ENCODE measurements at regions not wholly inside any gene's neighbourhood (a gene's known extent, or its start where the extent isn't known, plus 50 kb on each side); places are given as distances from the start of the nearest gene placed in this dataset.

DNA sequence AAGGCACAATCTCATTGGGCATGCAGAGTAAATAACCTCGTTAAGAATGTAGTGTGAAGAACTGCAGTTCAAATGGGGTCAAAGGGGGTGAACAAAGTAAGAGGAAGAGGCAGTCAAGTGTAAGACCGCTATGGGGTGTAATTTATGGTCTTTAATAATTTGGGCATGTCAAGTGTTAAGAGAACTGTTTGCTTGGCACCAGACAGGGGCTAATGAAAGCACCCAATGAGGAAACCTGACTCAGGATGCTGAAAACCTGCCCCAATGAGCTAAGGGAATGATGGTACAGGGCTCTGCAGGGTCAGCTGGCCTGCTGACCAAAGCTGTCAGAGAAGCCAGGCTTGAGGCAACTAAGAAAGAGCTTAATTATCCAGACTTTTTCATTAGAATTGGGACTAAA is 368.1 kb downstream of the DTWD2 start:
- no peak for ATAC-seq
- Histone ChIP-seq H3K27ac (ENCODE audit: low read length) (no peak overlapping the region), H3K4me1 (ENCODE audit: control insufficient read depth, insufficient read depth, low read length) (no peaks in the 10 kb centered on the region), H3K9me3 (ENCODE audit: control insufficient read depth, insufficient read depth, low read length) (no peaks in the 10 kb centered on the region), H3K27me3 (ENCODE audit: control insufficient read depth, insufficient read depth, low read length) (no peaks in the 10 kb centered on the region), H3K4me3 (ENCODE audit: low read length) (no peak overlapping the region), H3K36me3 (ENCODE audit: control insufficient read depth, insufficient read depth, low read length) (no peaks in the 10 kb centered on the region)
- Mint-ChIP-seq H3K4me1 (no peaks in the 10 kb centered on the region), H3K36me3 (no peaks in the 10 kb centered on the region), H3K27ac (no peak overlapping the region), H3K9me3 (peaks cover 0 to 3% of the 10 kb centered on the region in 2 donors), H3K27me3 (ENCODE audit: low read depth in 2 of 2) (no peaks in the 10 kb centered on the region), H3K4me3 (no peak overlapping the region)
- TF ChIP-seq, protein P1, sequence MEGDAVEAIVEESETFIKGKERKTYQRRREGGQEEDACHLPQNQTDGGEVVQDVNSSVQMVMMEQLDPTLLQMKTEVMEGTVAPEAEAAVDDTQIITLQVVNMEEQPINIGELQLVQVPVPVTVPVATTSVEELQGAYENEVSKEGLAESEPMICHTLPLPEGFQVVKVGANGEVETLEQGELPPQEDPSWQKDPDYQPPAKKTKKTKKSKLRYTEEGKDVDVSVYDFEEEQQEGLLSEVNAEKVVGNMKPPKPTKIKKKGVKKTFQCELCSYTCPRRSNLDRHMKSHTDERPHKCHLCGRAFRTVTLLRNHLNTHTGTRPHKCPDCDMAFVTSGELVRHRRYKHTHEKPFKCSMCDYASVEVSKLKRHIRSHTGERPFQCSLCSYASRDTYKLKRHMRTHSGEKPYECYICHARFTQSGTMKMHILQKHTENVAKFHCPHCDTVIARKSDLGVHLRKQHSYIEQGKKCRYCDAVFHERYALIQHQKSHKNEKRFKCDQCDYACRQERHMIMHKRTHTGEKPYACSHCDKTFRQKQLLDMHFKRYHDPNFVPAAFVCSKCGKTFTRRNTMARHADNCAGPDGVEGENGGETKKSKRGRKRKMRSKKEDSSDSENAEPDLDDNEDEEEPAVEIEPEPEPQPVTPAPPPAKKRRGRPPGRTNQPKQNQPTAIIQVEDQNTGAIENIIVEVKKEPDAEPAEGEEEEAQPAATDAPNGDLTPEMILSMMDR (IDR thresholded peaks at IDR 0.05) = no peak
- intact Hi-C loops (cut with micrococcal nuclease) = no loop called here
- WGBS (ENCODE audit: insufficient coverage) = 25% methylated on average over 2 of the region's 2 CpGs
- no peak for DNase-seq

DNA sequence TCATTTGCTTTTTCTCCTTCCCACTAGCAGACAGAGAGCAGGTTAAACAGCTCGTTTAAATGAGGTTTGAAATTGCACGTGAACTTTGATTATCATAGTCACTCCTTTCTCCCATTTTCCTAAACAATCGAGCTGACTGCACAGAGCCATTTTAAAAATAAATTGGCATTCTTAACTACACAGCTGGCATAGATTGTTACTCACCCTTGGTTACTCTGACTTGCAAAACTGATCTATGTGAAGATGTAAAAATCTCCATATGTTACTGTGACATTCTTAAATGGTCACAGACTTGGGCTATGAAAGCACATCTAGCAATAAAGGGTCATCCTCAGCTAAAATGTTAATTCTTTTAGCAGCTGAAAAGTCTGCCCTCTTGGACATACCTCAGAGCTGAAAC is 368.5 kb downstream of the DTWD2 start:
- intact Hi-C loops (cut with micrococcal nuclease) = no loop called here
- no peaks in the 10 kb centered on the region for H3K4me1 Mint-ChIP-seq
- DNase-seq (no peak), ATAC-seq (no peak)
- Histone ChIP-seq H3K27me3 (ENCODE audit: control insufficient read depth, insufficient read depth, low read length) (no peaks in the 10 kb centered on the region), H3K4me3 (ENCODE audit: low read length) (no peak overlapping the region), H3K4me1 (ENCODE audit: control insufficient read depth, insufficient read depth, low read length) (no peaks in the 10 kb centered on the region), H3K27ac (ENCODE audit: low read length) (no peak overlapping the region), H3K36me3 (ENCODE audit: control insufficient read depth, insufficient read depth, low read length) (no peaks in the 10 kb centered on the region), H3K9me3 (ENCODE audit: control insufficient read depth, insufficient read depth, low read length) (no peaks in the 10 kb centered on the region)
- TF ChIP-seq, protein P1 (IDR thresholded peaks at IDR 0.05) = no peak
- WGBS (ENCODE audit: insufficient coverage) = 53% methylated on average over 3 of the region's 3 CpGs
- no peaks in the 10 kb centered on the region for H3K27me3 Mint-ChIP-seq (ENCODE audit: low read depth in 2 of 2)
- H3K4me3 Mint-ChIP-seq = no peak overlapping the region
- H3K36me3 Mint-ChIP-seq = no peaks in the 10 kb centered on the region
- H3K27ac Mint-ChIP-seq = no peak overlapping the region
- peaks cover 0 to 4% of the 10 kb centered on the region in 2 donors for H3K9me3 Mint-ChIP-seq

DNA sequence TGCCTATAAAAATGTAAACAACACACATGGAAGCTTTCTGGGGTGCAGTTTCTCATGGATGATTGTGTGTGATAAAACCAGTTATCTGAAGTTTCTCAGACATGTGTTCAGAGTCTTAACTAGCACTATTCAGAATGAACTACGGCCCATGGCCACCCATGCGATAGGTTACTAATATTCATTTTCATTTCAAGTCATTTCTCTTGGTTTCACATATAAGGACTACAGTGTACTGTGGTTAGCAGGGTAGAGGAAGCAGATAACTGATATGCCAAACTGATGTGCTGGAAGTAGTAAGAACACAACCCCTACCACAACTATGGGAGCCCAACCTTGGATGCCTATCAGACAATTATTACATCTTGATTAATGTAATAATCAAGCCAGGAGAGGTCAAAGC is 372.1 kb downstream of the DTWD2 start:
- Mint-ChIP-seq H3K36me3 (no peaks in the 10 kb centered on the region), H3K4me1 (no peaks in the 10 kb centered on the region), H3K9me3 (peaks cover 2 to 6% of the 10 kb centered on the region in 2 donors), H3K4me3 (no peak overlapping the region), H3K27ac (no peak overlapping the region), H3K27me3 (ENCODE audit: low read depth in 2 of 2) (no peaks in the 10 kb centered on the region)
- DNase-seq = no peak
- Histone ChIP-seq H3K27me3 (ENCODE audit: control insufficient read depth, insufficient read depth, low read length) (no peaks in the 10 kb centered on the region), H3K4me1 (ENCODE audit: control insufficient read depth, insufficient read depth, low read length) (no peaks in the 10 kb centered on the region), H3K9me3 (ENCODE audit: control insufficient read depth, insufficient read depth, low read length) (no peaks in the 10 kb centered on the region), H3K36me3 (ENCODE audit: control insufficient read depth, insufficient read depth, low read length) (no peaks in the 10 kb centered on the region), H3K4me3 (ENCODE audit: low read length) (no peak overlapping the region), H3K27ac (ENCODE audit: low read length) (no peak overlapping the region)
- TF ChIP-seq, protein P1 (IDR thresholded peaks at IDR 0.05) = no peak
- intact Hi-C loops (cut with micrococcal nuclease) = no loop called here
- 50% methylated on average over 2 of the region's 2 CpGs for WGBS (ENCODE audit: insufficient coverage)
- no peak for ATAC-seq

DNA sequence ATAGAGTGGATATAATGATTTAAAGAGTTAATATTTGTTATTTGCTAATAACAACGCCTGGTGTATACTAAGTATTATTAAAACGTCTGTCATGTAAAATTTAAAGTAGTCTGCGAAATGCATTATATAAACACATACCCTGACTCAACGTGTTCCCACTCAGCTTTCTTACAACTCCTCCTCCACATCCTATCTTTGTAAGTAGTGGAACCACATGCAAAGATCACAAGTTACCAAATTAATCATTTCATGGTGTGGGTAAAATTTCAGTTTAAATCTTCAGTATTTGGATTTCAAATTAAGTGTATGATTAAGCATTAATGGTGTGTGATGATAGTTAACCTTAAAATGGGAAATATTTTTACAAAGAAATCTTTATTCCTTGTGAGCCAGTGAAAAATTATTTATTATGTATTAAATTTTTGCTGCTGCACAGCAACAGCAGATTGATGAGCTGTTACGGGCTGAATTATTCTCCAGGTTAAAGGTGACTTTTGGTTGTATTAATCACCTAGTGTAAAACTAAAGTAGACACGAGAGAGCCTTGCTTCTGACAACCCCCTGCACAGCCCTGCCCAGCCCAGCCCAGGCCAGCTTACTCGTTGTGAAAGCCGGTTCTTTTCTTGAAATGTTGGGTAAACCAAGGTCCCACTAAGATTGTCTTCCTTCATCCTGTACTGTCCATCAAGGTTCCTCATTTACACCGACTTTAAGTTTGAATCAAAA is 373.5 kb downstream of the DTWD2 start:
- ATAC-seq = no peak
- Histone ChIP-seq H3K4me1 (ENCODE audit: control insufficient read depth, insufficient read depth, low read length) (no peaks in the 10 kb centered on the region), H3K9me3 (ENCODE audit: control insufficient read depth, insufficient read depth, low read length) (no peaks in the 10 kb centered on the region), H3K27ac (ENCODE audit: low read length) (no peak overlapping the region), H3K36me3 (ENCODE audit: control insufficient read depth, insufficient read depth, low read length) (no peaks in the 10 kb centered on the region), H3K27me3 (ENCODE audit: control insufficient read depth, insufficient read depth, low read length) (no peaks in the 10 kb centered on the region), H3K4me3 (ENCODE audit: low read length) (no peak overlapping the region)
- Mint-ChIP-seq H3K4me1 (no peaks in the 10 kb centered on the region), H3K27me3 (ENCODE audit: low read depth in 2 of 2) (no peaks in the 10 kb centered on the region), H3K36me3 (no peaks in the 10 kb centered on the region), H3K4me3 (no peak overlapping the region), H3K9me3 (peaks cover 2 to 6% of the 10 kb centered on the region in 2 donors), H3K27ac (no peak overlapping the region)
- intact Hi-C loops (cut with micrococcal nuclease) = no loop called here
- TF ChIP-seq, protein P1 (IDR thresholded peaks at IDR 0.05) = no peak
- DNase-seq = no peak
- 74% methylated on average over 6 of the region's 9 CpGs for WGBS (ENCODE audit: insufficient coverage)
